Hematopoietic multipotent progenitor cell treated with erythropoietin and hydrocortisone succinate and interleukin-3 and kit ligand, for 15 days (in vitro differentiated cells): ENCODE measurements at regions not wholly inside any gene's neighbourhood (a gene's known extent, or its start where the extent isn't known, plus 50 kb on each side); places are given as distances from the start of the nearest gene placed in this dataset.
"Not testable (repeated sequence)": the region's sequence is repeated elsewhere in the genome, so short reads cannot be mapped to it uniquely, and the experiment has no call there.

ENCODE experiments used
- DNase-seq: peaks from one replicate; pipeline ENCODE4 v3.0.0-alpha.2; 2015; ENCODE audit warnings: low spot score

DNA sequence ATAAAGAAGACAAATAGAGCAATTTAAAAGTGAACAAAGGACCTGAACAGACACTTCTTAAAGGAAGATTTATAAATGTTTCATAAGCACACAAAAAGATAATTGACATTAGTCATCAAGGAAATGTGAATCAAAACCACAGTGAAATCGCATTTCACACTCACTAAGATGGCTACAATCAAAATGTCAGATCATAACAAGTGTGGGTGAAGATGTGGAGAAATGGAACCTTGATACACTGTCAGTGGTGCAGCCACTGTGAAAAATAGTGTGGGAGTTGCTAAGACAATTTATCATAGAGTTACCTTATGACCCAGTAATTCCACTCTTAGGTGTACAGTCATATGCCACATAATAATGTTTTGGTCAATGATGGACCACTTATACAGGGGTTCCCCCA, 54.5 kb upstream of the HTR4 start:
- DNase-seq, result no peak

DNA sequence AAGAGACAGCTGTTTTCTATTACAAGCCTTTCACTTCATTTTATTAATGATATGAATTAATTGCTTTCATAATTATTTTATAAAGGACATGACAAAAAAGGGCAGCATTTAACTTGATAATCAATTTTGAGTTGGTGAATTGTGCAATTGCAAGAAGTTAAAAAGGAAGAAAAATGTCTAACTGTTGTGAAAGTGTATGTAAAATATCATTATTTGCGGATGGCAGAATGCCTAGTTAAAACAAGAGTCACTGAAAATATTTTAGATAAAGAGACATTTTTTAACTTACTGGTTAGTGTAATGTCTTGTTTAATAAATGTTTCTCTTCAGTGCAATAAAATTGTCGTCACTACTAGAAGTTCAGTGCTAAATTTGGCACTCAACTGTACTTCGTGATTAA, 57.6 kb upstream of the HTR4 start:
- DNase-seq, result no peak

DNA sequence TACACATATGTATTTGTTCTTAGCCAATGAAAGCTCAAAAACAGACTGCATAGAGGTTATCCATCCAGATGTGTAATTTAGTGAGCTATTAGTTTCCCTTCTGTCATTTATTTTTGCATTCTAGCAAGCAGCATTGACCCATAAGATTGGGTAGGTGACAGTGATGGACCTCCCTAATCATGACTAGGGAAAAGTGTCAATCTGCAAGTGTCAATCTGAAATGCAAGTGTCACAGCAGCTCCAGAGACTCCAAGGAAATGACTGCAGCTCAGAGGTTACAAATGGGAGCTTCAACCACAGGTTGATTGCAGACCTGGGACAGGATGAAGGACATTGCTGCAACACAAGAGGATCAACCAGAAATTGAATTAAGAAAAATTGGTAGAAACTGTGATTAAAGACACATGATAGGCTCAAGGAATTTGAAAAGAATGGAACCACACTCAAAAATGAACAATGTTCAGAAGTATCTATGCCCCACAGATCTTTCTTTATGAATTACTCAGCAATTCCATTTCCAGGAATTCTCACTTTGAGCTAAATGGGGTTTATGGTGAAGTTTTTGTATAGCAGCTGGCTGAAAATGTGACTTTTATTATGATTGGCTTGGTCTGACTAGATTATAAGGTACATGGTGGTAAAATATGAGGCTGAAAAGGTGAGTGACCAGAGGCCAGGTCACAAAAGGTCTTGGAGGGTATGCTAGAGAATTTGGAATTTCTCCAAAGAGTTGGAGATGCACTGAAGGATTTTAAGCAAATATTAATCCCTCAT, 59.6 kb upstream of the HTR4 start:
- no peak for DNase-seq

DNA sequence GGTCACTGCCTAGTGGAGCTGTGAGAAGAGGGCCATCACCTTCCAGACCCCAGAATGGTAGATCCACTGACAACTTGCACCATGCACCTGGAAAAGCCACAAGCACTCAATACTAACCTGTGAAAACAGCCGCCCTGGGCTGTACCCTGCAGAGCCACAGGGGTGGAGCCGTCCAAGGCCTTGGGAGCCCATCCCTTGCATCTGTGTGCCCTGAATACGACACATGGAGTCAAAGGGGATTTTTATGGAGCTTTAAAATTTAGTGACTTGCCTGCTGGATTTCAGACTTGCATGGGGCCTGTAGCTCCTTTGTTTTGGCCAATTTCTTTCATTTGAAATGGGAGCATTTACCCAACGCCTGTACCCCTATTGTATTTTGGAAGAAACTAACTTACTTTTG, 62.4 kb upstream of the HTR4 start:
- no peak for DNase-seq

DNA sequence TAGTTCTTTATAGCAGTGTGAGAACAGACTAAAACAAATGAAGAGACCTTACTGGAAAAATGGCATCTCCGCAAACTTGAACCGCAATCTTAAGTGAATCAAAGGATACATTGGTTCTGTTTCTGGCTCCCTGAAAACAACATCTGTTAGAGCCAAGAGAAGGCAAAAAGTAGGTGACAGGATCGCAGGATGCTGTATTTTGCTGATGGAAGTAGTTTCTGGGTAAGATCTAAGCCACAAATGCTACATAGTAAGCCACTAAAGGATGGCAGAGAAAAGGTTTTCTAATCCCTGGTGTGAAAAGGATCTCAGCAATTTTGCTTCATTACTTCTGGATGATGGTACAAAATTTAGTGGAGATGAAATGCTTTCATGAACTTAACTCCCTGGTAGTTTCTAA, 63.3 kb upstream of the HTR4 start:
- DNase-seq, result no peak

DNA sequence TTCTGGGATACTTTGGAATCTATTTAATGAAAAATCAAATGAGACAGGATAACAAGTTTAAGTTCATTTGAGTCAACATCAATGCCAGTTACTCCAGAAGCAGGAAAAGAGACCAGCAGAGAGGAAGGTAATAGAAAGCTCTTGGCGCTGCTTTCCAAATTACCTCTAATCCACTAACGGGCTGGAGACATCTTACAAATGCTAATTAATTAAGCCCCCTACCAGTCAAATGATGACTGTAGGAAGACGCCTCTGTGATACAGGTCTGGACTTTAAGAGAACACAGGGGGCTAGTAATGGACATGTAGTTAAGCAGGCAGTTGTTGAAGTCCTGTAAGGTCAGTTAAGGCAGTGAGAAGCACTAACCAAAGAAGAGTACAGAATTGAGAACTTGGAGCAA, 65.3 kb upstream of the HTR4 start:
- DNase-seq, result no peak

DNA sequence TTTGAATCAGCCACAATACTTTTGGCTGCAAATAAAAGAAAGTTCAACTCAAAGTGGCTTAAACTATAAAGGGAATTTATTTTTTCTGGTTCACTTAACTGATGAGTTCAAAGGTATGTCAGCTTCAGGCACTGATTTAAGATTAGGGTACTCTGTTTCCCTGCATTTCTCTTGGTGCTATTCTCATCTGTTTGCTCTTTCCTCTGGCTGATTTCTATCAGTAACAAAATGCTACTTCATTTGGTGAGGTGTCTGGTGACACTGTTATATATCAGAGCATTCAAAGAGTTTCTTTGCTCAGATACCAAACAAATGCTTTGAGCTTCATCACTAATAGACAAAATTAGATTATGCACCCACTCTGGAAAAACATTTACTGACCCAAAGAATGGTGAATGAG, 65.9 kb upstream of the HTR4 start:
- DNase-seq, result no peak

DNA sequence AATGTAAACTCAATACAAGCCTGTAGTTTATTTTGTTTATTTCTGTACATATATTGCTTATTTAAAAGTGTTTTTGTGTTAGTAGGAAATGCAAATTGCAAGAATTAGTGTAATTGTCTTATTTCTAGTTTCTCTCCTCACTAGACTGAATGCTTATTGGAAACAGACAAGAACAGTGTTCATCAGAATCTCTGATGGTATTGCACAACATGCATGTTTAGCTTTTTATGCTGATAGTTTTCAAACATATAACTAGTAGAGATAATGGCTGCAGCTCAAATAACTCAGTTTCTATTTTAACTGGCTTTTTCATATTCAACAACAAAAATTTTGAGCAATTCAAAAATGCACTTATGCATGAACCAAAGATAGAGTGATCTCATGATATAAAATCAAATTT, 68.8 kb upstream of the HTR4 start:
- DNase-seq, result no peak

DNA sequence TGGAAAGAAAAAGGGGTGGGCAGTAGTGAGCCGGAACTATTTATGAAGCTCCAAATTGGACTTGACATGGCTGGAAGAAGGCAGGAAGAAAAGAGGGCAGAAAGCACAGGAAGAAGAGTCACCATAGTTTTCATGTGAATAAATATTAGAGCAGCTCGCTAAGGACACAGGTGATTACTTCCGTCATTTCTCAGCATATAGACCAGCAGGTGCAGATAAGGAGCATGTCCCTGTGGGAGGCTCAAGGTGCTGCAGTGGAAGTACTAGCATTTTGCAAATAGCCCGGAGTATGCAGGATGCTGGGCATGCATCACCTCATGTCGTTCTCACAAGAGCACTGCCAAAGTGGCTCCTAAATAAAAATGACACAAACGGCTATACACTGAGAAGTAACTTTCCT, 71.3 kb upstream of the HTR4 start:
- DNase-seq, result no peak

DNA sequence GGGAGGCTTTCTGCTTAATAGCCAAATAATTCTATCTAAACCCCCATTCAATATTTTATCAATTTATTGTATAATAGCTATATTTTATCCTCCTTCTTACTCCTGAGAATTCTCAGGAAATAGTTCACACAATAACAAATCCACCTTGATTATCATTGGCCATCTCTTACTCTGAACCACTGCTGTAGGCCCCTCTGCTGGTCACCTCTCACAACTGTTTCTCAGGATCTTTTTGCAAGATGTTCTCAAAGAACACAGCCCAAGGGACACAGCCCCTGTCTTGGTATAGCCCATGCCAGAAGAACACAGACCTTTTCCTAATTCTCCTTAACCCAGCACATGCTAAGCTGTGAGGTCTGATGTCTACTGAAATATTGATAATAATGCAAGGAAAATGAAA, 74.9 kb upstream of the HTR4 start:
- DNase-seq, result no peak

DNA sequence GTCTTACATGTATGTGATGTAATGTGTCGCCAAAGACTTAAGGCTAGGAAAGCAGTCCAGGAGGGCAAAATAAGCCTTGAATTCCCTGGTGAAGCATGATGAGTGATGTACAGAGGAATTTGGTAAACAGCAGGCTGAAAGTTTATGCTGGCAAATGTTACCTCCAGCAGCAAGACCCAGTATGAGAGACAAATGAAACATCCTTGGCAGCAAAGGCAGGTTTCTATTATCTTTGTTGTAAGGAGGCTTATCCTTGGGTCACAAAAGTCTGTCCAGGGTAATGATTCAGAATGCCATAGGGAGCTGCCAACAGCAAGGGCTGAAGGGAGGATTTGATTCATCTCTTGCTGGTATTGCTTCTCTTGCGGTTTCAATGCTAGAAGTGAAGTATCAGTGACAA, 75.9 kb upstream of the HTR4 start:
- DNase-seq, result no peak

DNA sequence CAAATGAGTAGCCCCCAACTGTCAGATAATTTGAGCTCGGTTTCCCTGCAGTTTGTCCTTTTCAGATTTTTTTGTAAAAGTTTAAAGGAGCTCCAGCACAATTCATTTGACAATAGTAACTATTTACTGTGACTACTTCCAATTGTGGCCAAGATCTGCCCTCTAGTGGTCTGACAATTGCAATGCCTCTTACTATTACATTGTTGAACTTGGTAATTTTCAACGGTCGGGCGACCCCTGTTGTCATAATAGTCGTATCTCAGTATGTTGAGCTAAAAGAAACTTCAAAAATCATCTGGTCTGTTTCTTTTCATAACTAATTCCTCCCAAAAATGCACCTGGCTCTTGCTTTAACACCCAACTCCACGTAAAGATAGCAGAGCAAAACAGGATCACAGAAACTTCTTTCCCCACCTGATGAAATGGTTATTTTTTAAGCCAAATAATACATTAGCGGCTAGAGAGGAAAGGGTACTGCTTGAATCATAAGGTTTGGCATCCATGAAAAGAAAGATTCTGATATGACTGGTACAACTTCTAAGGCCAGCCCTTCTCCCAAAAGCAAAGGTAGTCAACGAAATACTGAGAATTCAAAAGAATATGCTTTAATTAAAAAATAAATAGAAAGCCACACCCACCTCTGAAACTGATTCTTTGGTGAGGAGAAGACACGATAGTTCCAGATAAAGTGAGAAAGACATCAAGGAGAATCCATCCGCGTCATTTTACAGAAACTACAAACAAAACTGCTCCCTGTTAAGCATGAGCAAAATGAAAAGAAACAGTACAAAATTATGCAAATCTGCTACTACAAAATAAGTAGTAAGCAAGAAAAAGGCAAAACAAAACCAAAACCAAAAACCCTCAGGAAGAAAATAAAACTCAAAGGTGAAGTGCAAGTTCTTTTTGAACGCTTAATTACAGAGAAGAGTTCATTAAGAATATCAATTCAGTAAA, 76.9 kb upstream of the HTR4 start:
- peak; percentile 71 for DNase-seq

DNA sequence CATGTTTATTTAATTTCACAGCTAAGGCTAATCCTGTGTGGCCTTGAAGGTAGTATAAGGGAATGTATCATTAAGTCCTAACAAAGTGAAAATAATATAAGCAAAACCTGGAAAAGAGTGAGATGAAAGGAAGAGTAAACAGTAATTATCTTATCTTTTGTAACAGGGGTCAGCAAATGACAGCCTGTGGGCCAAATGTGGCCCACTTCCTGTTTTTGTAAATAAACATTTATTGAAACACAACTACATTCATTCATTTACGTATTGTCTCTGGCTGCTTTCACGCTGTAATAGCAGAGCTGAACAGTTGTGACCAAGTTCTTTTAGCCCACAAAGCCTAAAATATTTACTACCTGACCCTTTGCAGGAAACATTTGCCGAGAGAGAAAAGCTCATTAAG, 78.4 kb upstream of the HTR4 start:
- peak; percentile 3 for DNase-seq

DNA sequence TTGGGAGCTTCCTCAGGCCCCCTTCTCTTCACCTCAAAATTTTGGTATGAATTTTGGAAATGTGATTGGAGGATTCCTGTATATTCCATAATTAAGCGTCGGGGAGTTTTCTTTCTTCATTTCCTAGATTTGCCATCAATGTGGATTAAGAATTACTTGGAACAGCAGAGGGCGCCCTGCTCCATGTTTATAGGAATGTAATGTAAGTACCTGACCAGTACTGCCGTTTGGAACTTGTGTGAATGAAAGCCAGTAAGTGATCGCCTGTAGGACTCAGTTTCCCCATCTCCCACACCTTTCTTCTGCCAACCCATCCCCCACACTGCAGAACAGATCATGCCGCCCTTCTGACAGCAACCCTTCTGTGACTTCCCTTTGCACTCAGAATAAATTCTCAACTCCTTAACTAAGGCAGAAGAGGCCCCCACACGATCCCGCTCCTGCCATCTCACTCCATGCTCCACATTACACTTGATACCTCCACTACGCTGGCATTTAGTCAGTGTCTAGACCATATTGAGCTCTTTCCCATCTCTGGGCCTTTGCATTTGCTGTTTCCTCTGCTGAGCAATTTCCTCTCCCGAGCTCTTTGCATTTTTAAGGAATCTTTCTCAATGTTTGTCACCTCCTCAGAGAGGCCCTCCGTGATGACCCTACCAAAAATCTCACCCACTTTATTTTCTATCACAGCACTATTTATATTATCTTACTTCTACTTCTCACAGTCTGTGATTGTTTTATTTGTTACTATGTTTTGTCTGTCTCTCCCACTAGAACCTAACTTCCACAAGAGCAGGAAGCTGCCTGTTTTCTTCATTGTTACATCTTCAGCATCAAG, 79.5 kb upstream of the HTR4 start:
- DNase-seq, result peak; percentile 76

DNA sequence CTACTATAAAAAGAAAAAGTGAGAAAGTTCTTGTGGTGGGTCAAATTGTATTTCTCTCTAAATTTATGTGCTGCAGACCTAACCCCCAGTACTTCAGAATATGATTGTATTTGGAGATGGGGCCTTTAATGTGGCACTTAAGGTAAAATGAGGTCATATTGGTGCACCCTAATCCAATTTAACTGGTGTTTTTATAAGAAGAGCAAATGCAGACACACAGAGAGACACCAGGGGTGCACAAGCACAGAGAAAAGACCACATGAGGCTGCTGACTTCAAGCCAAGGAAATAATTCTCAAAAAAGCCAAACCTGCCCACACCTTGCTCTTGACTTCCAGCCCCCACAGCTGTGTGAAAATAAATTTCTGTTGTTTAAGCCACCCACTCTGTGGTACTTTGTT, 80.2 kb upstream of the HTR4 start:
- DNase-seq, result no peak

DNA sequence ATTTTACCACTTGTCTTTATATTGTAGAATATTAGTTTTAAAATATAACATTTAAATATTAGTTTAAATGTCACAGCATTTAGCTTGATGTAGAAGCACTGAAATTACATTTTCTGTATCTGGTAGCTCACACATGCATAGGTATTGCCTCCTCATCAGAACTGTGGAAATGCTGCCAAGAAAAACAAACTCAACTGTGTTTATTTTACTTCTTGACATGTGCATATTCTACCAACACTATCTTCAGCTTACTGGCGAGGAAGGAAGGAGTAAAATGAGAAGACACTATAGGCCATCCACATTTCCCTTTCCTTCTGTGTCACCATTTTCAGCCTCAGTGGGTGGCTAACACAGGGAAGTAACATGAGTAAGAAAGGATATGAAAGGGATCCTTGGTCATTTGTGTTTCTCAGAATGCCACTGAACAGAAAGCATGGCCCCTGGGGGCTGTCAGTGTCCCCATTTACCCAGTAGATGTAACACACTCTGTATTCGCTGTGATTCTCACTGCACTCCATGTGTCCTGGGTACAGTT, 81.0 kb upstream of the HTR4 start:
- no peak for DNase-seq

DNA sequence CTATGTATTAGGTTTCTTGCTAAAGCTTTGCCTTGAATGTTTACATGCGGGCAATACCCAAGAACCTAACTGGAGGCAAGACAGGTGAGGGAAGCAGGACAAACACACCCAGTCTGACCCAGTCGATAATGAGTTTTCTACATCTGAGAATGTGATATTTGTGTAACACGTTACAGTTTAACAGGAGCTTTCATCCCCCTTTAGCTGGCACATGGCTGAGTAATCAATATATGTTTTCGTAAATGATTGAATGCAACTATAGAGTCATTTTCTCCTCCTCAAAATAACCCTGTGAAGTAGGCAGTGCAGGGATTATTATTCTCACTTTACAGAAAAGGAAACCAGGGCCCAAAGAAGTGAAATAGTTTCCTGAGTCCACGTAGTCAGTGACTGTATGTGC, 84.7 kb upstream of the HTR4 start:
- no peak for DNase-seq

DNA sequence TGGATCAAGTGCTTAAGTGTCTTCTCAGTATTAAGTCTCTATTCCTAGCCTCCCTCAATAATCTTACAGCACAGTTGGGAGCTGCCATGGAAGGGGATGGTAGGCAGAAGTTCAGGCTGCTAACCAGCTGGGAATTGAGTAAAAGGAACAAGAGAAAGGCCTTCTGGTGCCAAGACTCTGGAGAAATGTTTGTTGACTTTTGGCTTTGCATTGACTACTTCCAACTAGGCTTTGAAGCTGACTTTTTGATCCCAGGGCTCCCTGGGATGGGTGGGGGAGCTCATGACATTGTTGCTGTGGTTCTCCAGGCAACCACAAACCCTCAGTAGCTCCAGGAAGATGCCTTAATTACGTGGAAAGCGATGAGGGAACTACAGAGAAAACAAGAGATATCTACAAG, 85.2 kb upstream of the HTR4 start:
- no peak for DNase-seq

DNA sequence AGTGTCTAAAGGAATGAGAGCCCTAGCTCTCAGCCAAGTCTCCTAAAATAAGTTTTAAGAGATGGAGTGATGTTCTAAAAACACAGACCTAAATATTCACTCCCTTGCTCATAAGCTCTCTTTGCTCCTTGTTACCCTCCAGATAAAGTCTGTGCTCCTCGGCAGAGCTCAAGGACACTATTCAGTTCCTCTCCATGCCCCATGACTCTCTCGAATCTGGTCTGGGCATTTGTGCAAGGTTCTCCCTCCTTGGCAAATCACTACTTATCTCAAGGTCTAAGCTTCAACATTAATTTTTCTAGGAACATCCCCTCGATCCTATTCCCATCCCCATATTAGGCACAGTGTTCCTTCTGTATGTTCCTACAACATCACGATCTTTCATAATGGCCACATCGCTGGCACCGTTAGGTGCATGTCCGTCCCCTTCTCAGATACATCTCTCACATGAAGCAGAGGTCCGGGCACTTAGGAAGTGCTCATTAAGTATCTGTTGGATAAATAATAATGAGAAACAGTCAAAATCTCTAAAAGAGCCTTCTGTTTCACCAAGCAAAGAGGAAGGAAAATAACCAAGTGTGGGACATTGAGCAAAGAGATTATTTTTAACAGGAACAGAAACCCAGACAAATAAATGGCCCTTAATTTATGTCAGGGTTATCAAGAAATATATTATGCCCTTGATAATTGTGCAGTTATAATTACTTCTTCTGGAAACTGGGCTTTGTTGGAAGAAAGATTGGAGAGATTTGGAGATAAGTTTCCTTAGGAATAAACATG, 85.9 kb upstream of the HTR4 start:
- DNase-seq, result no peak

DNA sequence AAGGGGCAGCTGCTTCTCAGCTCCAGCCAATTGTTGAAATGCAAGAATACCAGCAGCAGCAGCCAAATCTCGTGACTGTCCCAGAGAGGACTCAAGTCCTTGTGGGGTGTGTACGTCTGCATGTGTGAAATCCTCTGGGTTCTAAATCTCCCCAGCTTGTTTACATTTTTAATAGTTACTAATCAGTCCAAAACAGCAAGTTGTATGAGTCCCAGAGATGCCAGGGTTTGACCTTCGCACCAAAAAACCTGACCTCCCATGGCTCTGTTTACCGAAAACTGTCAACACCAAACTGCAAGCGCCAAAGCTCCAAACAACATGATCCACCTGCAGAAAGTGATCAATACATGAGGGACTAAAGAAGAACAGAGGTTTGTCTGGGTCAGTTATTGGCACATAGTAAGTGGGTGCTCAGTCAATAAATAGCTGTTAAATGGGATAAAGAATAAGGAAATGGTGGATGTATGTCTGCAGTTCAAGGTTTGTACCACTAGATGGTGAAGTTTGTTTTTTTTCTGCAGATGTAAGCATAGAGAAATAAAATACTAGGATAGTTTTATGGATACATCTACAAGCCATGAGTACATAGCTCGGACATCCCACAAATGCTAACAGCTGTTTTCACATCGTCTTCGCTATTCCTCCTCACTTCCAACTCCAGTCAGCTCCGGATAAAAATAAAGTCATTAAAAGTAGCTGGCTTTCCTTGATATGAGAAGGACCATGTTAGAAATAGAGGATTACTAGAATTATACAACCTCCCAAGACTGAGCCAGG, 85.3 kb upstream of the ADRB2 start:
- DNase-seq, result peak; percentile 27

DNA sequence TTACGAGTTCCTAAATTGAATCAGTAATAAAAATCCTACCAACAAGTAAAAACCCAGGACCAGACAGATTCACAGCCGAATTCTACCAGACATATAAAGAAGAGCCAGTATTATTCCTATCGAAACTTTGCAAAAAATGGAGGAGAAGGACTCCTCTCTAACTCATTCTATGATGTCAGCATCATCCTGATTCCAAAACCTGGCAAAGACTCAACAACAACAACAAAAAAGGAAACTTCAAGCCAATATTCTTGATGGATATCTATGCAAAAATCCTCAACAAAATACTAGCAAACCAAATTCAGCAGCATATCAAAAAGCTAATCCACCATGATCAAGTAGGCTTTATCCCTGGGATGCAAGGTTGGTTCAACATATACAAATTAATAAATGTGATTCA, 84.6 kb upstream of the ADRB2 start:
- DNase-seq, result not testable (repeated sequence)
